ENCODE measurements at regions not wholly inside any gene's neighbourhood (a gene's known extent, or its start where the extent isn't known, plus 50 kb on each side); places are given as distances from the start of the nearest gene placed in this dataset.
"Not testable (repeated sequence)": the region's sequence is repeated elsewhere in the genome, so short reads cannot be mapped to it uniquely, and the experiment has no call there.

DNA sequence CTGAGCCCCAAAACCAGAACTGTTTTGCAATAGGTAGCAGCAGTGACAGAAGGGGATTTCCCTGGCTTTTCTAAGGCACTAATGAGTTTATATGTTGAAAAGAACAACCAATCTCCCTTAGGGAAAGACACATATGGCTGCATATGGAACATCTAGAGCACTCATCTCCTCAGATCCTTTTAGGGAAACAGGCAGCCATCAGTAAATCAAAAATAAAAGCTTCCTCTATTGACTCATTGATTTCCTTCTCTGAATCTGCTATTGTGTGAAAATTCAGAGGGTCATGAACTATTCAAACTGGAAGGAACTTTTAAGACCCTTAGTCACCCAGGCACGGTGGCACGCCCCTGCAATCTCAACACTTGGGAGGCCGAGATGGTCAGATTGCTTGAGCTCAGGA, 110.9 kb upstream of the NANOS1 start:
- no peak for DNase-seq

GRCh38 chr10:118920206-118920605, 109.3 kb upstream of the NANOS1 start:
- no peak for DNase-seq

DNA sequence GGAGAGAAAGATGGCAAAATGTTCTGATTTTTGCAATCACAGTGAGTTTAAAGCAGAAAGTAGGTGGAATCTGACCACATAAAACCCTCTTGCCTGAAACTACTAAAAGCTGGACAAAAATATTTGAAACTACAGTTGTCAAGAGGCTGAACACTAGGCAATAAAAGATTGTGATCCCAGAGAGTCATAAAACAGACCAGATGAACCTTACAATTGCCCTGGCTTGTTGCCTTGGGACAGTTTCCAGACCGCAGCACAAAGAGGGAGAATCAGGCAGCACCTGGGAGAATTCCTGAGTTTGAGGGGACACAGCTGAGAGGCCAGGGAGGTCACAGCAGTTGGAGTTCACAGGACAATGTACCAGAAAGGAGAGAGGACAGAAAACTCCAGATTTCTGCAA, 107.3 kb upstream of the NANOS1 start:
- no peak for DNase-seq

DNA sequence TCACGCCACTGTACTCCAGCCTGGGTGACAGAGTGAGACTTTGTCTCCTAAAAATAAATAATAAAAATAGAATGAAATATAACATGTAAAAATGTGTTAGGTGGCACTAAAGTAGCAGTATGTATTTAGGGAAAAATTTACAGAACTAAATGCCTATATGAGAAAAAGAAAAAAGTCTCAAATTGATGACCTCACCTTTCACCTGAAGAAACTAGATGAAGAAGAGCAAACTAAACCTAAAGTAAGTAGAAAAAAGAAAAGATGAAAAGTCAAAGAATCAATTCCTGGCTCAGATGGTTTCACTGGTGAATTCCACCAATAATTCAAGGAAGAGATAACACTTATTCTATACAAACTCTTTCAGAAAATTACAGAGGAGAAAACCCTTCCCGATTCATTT, 106.5 kb upstream of the NANOS1 start:
- DNase-seq, result no peak

DNA sequence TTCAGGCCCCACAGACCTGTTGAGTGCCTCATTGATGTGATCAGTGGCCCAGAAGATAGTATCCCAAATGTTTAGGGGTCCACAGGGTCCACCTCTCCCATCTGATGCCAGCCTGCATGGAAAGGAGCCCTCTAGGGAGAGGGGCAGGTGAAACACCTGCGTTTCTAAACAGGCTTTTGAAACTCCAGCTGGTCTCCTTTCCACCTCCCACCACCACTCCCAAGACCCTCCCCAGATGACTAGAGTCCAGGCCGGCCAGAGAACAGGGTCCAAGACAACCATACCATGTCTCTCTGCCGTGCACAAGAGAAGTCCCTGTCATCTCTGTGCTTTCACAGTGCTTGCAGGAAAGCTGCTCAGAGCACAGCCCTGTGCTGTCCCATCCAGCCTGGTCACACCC, 105.0 kb upstream of the NANOS1 start:
- DNase-seq, result no peak

- DNase-seq, result no peak
These were observed 104.0 kb upstream of the NANOS1 start for GRCh38 chr10:118925404-118926071.

GRCh38 chr10:118926072-118926417, 103.5 kb upstream of the NANOS1 start:
- no peak for DNase-seq

GRCh38 chr10:118926441-118926840, 103.1 kb upstream of the NANOS1 start:
- DNase-seq, result no peak

DNA sequence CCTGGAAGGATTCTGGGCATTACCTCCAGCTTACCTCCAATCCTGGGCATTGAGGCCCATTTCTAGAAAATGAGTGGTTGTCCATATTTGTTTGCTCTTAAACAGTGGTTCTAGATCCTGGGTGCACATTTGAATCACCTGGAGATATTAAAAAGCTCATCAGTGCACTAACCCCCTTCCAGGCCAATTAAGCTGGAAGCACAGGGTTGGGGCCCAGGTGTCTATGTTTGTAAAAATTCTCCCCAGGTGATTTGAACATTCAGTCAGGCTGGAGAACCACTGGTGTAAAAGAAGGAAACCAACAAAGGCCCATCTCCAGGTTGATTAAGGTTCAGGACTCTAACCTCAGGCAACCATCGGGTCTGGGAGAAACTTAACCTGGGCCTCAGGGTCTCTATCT, 102.6 kb upstream of the NANOS1 start:
- no peak for DNase-seq

DNA sequence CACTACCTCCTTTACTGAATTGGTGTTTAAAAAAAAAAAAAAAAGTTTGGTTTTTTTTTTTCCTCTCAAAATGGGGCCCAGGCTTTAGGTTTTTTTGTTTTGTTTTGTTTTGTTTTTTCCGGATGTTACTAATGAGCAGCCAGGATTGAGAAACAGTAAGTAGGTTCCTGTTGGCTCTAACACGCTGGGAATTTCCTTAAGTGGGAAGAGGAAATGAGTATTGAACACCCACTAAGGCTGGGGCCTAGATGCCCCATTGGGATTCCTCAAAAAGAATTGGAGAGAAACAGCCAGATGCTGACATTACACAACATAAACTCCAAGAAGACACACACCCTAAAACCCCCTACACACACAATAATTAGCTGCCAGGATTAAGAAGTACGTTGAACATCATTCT, 102.2 kb upstream of the NANOS1 start:
- no peak for DNase-seq

GRCh38 chr10:118930614-118931013, 98.9 kb upstream of the NANOS1 start:
- DNase-seq, result no peak

GRCh38 chr10:118931436-118931835, 98.1 kb upstream of the NANOS1 start:
- DNase-seq, result no peak

DNA sequence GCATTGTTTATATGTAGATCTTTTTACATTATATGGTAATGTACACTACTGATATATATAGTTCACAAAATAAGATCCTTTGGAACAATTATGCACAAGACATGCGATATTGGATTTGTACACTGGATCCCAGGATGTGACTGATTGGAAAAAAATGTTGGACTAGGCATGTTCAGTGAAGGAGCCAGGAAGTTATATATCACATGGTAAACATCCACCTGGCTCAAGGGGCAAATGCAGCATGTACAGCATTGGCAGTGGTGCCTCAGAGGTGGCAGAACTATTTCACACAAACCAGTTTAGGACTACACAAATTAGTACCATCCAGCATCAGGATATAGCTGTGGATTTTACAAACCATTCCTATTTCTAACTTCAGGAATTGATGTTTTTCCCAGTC, 97.4 kb upstream of the NANOS1 start:
- not testable (repeated sequence) for DNase-seq

- DNase-seq, result no peak
These were observed 92.3 kb upstream of the NANOS1 start for GRCh38 chr10:118937226-118937625.

DNA sequence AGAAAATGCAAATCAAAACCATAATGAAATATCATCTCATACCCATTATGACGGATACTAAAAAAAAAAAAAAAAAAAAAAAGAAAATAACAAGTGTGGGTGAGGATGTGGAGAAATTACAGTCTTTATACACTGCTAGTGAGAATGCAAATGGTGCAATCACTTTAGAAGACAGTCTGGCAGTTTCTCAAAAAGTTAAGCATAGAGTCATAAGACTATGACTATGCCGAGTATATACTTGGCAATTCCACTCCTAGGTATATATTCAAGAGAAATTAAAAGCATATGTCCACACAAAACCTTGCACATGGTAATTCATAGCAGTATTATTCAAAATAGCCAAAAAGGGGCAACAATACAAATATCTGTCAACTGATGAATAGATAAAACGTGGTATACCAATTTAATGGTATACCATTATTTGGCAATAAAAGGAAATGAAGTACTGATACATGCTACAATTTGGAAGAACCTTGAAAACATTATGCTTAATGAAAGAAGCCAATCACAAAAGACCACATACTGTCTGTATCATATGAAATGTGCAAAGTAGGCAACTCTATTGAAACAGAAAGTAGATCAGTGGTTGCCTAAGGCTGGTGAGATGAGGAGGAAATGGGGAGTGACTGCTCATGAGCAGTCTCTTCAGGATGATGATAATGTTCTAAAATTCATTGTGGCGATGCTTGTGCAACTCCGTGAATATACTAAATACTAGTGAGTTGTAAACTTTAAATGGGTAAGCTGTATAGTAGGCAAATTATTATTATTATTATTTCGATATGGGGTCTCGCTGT, 90.1 kb upstream of the NANOS1 start:
- no peak for DNase-seq

GRCh38 chr10:118940386-118940785, 89.1 kb upstream of the NANOS1 start:
- DNase-seq, result no peak

DNA sequence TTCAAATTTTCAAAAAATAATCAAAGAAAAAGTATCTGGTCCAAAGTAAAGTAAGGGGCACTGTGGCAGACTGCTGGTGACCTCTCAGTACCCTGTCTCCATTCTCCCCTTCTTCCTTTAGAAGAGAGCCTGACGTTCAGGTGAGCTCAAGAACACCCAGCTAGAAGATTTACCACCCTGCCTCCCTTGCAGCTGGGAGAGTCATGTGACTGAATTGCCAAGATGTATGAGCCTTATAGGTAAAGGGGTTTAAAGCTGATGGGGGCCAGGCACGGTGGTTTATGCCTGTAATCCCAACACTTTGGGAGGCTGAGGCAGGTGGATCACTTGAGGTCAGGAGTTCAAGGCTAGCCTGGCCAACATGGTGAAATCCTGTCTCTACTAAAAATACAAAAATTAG, 86.3 kb upstream of the NANOS1 start:
- no peak for DNase-seq

GRCh38 chr10:118944959-118945633, 84.4 kb upstream of the NANOS1 start:
- DNase-seq, result no peak

DNA sequence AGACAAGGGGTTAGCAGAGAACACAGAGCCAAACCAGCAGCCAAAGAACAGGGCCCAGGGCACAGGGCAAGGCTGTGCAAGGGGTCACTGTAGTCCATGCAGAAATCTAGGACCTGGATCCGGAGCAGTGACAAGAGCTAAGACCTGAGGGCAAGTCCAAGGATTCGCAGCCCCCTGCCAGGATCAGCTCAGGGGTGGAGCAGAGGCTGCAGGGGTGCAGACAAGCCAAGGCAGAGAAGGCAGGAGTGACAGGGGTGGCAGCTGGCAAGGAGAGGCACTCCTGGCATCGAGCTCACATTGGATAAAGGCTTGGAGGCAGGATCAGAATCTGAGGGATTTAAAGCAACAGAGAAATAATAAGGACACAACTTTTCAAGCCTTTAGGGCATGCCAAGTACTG, 80.7 kb upstream of the NANOS1 start:
- DNase-seq, result no peak

- no peak for DNase-seq
These were observed 79.3 kb upstream of the NANOS1 start for GRCh38 chr10:118950190-118950680.

DNA sequence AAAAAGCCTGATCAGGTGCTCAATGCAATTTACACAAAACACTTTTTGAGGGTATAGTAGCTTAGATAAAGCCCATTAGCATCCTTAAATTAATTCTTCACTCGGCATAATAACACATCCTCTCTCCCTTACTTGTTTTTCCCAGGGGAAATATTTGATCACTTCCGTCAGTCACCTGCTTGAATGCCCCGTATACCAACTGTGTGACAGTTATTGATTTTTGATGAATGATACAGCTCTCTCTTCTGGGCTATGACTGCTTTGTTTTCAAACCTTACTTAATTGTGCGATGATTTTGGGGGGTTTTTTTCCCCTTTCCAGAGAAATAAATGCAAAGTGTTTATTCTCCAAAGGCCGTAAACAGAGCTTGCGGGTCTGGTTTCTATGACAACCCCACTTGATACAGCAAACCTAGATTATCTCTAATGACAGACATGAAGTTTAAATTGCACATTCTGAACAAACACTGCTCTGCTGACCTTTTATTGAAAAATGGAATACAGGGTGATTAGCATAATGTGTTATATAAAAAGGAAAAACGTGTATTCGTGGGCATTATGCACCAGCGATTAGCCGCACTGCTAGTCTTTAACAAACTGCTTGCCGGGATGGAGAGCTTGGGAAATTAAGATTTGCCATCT, 78.4 kb upstream of the NANOS1 start:
- no peak for DNase-seq

GRCh38 chr10:118952493-118953295, 76.8 kb upstream of the NANOS1 start:
- DNase-seq, result no peak

Data from stimulated activated CD4-positive, alpha-beta T cell treated with anti-CD3 and anti-CD28 coated beads, Interleukin-2, amount 100 ng/mL, for 48 hours (primary cell).